ENCODE measurements at regions not wholly inside any gene's neighbourhood (a gene's known extent, or its start where the extent isn't known, plus 50 kb on each side); places are given as distances from the start of the nearest gene placed in this dataset.
"Not testable (repeated sequence)": the region's sequence is repeated elsewhere in the genome, so short reads cannot be mapped to it uniquely, and the experiment has no call there.

DNA sequence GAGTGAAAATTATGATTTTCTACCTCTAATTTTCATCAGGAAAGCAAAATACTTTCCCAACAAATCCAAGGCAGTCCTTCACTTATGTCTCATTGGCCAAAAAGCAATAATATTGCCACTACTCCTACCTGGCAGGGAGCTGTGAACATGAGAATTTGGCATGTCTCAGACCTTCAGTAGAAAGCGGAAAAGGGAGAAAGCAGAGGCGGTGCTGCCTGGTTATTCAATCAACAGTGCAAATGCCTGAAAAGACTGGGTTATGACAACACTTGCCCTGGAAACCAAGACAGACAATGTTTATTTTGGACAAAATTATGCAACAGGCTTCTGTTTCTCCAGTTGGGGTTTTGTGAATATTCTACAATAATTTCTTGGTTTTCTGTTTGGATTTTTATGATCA lies 194.4 kb downstream of the TAF11L14 start:
- DNase-seq (ENCODE audit: low spot score): no peak

DNA sequence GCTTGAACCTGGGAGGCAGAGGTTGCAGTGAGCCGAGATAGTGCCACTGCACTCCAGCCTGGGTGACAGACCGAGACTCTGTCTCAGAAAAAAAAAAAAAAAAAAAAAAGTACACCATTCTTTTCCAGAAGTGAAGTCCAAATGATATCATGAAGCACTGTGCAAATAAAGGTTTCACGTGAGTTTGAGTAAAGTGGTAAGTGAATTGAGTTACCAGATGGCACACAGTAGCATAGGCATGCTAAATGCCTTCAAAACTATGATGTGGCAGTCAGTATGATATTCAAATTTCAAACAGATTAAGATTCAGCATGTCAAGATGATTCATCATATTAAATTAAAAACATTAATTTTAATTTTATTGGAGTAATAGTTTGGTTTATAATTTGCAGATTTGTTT lies 195.2 kb downstream of the TAF11L14 start:
- DNase-seq (ENCODE audit: low spot score): no peak

DNA sequence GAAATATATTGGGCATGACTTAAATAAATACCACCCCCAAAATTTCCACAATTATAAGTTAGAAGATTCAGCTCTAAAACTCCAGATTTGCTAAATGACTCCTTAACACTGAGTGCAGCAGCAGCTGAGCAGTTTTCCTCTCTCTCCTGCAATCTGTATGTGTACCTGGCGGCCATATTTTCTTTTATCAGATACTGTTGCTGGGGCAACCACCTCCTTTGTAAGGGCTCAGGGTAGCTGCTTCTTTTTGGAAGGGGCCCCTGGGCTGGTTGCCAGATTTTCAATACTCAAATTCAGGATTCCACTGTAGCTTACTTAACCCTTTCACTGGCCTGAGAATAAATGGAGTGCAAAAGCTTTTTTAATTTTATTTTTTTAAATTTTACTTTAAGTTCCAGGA lies 197.0 kb downstream of the TAF11L14 start:
- DNase-seq (ENCODE audit: low spot score): no peak

DNA sequence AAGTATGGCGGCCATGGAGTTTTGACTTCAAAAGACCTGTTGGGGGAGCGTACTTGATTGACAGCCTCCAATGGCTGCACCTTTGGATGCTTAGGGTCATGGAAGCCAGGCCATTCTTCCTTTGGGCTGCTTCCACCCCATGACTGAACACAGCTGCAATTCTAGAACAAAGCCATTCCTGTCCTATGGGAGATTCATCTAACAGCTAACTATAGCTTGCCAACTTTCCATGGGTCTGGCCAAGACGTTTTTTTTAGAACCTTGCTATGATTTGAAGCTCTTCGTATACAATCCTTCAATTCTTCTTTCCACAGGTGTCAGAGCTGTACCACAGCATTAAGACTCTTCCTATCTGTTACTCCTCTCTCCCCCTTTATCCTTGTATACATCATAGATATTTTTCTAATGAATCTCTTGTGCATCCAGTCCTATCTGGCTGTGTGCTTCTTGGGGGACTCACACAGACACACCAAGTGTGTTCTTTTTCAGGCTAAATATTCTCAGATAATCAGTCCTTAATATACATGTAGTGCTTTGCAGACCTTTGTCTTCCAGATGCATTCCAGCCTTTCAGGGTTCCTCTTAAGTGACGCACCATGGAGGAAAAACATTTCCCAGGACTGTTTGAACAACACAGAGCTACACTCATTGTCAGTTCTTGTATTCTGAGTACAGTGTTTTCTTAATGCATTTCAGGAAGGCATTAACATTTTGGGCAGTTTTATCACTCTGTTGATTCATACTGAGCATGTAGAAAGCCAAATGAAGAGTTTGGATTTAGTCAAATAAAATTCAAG lies 198.9 kb downstream of the TAF11L14 start:
- no peak for DNase-seq (ENCODE audit: low spot score)

DNA sequence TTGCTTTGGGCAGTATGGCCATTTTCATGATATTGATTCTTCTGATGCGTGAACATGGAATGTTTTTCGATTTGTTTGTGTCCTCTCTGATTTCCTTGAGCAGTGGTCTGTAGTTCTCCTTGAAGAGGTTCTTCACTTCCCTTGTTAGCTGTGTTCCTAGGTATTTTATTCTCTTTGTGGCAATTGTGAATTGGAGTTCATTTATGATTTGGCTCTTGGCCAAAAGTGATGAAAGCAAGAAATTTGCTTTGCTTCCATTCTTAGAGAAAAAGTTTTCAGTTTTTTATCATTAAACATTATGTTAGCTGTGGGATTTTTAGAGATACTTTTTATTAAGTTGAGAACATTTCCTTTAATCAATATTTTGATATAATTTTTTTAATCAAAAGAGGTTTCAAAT lies 203.5 kb downstream of the TAF11L14 start:
- no peak for DNase-seq (ENCODE audit: low spot score)

DNA sequence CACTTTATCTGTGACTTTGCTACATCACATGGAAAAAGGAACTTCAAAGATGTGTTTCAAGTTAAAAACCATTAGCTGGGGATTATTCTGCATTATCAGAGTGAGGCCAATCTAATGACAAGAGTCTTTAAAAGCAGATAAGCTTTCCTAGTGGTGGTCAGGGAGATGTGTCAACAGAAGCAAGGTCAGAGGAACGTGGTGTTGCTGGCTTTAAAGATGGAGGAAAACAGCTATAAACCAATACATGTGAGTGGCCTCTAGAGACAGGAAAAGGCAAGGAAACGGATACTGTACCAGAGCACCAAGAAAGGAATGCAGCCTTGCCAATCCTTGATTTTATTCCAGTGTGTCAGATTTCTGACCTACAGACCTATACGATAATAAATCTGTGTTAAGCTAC lies 204.2 kb downstream of the TAF11L14 start:
- no peak for DNase-seq (ENCODE audit: low spot score)

DNA sequence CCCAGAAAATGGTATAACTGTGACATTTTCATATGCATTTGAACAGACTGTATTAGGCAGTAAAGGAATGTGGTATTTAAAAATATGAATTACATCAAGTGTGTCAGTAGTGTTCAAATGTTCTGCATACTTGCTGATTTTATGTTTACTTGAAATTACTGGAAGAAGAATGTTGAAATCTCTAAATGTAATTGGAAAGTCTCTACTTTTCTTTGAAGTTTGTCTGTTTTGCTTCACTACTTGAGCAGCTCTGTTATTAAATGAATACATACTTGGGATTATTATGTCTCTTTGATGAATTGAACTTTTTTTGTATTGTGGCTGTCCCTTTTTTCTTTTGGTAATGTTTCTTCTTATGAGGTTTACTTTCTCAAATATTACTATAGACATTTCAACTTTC lies 205.6 kb downstream of the TAF11L14 start:
- no peak for DNase-seq (ENCODE audit: low spot score)

DNA sequence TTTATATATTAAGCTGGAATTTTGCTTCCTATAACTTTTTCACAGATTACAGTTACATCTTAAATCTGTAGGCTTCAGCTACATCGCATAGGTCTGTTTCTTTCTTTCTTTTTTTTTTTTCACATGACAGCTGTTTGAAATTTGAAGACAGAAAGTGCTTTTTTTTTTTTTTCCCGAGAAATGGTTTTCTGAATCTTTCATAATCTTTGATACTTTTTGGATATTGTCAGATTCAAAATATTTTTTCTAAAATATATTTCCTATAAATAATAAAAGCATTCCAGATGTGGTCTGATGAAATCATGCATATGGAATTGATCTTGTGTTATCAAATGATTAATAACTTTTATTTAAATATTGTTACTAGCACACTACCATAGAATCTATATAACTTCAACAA lies 212.2 kb downstream of the TAF11L14 start:
- no peak for DNase-seq (ENCODE audit: low spot score)

DNA sequence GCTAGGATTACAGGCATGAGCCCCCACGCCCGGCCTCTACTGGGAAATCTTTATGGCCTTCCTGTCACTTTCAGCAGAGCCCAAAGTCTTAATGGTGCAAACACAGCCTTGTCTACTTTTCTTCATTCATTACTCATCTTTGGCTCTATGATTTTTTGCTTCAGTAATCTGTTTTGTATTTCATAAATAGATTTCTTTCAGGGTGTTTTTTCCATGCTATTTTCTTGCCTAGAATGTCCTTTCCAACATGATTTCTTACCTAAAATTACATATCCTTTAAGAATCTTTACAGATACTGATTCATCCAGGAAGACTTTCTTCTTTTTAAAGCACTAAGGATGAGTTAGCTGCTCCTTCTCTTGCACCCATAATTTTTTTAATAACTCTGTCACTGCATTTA lies 213.0 kb downstream of the TAF11L14 start:
- no peak for DNase-seq (ENCODE audit: low spot score)

DNA sequence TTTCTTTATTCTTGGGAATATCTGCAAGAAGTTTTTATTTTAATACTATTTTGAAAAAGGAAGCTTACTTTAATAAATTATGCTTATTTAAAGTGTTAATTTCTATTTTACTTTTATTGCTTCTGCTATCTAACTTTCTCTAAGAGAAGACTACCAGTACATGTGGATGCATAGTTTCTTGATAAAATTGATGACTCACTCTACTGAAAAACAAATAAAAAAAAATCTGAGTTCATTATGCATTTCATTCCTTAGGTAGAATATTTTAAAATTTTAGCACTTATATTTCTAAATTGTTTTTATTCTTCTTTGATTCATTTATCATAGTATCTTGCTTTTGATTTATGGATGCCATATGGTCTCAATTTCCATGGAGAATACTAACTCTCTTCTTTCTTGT lies 217.9 kb downstream of the TAF11L14 start:
- no peak for DNase-seq (ENCODE audit: low spot score)

DNA sequence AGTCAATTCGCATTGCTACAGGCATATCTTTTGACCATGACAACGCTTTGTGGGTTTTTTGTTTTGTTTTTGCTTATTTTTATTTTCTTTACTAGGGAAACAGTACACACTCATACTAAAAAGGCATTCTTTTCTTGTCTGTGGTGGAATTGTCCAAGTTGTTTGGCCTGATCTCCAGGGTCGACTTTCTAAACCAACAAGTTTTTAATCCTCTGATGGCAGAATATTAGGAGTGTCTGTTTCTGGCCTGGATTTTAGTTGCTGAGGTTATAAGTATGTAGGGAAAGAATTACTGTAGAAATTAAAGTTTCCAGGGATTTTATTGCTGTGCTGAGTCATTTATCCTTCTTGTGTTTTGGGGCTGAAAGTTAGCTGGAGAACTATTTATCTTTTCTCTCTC lies 218.5 kb downstream of the TAF11L14 start:
- DNase-seq (ENCODE audit: low spot score): no peak

DNA sequence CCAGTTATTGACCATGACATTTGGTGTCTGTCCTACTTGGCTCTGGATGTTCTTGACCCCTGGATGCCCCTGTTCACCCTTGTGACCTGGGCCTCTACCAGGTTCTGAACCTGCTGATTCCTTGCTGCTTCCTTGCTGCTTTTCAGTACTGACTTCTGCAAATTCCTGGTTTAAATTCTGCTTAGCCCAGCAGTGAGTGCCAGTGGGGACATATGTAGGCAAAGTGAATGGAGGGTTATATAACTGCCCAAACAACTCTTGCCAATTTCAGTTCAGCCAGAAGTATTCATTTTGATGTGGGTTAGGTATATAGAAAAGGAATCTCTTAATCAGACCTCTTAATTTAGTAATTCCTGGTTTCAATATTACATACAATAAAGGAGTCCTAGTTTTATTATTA lies 220.6 kb downstream of the TAF11L14 start:
- no peak for DNase-seq (ENCODE audit: low spot score)

DNA sequence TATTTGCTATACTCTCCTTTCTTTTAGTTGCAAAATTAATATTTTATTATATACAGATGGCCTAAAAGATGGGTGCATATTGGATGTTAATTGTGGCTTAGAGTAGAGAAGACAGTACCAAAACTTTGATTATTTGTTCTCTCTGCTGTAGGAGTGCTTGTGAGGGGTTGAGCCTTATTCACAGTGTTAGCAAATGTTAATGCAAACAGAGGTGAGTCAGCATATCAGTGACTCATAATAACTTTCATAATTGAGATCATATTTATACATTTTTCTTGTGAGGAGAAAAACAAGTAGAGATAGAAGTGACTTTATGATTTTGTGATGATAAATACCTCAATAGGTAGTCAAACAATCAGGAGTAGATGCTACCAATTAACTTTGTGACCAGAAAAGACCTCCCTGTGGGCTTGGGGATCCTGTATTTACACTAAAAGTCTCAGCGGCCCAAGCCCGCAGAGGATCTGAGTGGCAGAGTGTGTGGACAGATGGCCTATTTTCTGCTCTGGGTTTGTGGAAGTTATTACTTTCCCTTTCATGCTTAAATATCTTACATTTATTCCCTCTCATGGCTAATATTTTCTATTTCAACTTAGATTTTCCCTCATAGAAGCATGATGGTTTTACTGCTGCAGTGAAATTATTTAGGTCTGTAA lies 226.5 kb downstream of the TAF11L14 start:
- DNase-seq (ENCODE audit: low spot score): no peak

DNA sequence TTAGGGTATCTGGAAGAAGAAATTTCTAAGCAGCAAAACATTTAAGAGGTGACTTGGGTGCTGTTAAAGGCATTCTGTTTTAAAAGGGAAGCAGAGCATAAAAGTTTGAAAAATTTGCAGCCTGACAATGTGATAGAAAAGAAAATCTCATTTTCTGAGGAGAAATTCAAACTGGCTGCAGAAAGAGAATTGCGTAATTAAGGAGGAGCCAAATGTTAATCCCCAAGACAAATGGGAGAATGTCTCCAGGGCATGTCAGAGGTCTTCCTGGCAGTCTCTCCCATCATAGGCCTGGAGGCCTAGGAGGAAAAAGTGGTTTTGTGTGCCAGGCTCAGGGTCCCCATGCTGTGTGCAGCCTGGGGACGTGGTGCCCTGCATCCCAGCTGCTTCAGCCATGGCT lies 230.6 kb downstream of the TAF11L14 start:
- not testable (repeated sequence) for DNase-seq (ENCODE audit: low spot score)

DNA sequence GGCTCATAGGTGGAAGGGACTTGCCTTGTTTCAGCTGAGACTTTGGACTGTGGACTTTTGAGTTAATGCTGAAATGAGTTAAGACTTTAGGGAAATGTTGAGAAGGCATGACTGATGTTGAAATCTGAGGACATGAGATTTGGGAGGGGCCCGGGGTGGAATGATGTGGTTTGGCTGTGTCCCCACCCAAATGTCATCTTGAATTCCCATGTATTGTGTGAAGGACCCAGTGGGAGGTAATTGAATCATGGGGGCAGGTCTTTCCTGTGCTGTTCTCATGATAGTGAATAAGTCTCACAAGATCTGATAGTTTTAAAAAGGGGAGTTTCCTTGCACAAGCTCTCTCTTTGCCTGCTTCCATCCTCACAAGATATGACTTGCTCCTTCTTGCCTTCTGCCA lies 231.7 kb downstream of the TAF11L14 start:
- not testable (repeated sequence) for DNase-seq (ENCODE audit: low spot score)

DNA sequence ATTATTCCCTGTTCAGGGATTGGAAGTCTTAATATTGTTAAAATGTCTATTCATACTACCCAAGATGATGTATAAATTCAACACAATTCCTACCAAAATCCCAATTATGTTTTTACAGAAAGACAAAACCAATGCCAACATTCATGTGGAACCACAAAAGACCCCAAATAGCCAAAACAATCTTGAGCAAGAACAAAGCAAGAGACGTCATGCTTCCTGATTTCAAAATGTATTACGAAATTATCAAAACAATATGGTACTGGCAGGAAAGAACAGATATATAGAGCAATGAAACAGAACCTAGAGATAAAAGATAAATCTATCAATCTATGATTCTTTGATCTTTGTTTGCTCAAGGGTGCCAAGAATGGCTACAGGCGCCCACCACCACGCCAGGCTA lies 237.9 kb downstream of the TAF11L14 start:
- DNase-seq (ENCODE audit: low spot score): no peak

DNA sequence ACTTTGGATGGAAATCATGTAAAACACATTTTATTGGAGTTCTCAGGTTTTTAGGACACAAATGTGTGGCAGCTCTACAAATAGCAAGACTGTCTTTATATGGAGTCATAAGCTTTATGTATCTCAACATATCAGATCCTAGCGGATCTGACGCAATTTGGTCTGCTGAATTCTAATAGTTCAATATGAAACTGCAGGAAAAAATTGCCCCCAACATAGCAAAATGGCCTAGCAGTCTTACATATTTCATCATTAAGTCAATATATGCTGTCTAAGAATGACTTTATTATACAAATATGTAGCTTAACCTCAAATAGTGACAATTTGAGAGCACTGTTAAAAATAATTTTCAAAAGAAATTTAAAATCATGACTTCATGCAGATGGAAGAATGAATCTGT lies 244.3 kb downstream of the TAF11L14 start:
- no peak for DNase-seq (ENCODE audit: low spot score)

DNA sequence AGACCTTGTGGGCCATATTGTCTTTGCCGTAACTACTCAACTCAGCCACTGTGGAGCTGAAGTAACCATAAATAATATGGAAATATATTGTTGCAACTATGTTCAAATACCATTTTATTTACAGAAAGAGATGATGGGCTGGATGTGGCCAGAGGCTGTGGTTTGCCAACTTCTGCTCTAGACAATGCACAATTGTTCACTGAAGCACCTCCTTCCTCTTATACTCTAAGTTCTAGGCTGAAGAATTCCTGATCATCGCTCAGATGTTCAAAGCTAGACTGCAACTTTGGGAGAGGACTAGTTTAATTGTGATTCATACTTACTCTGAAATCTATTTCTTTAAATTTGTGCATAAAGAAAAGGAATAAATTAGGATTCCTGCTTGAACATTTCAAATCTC lies 245.0 kb downstream of the TAF11L14 start:
- DNase-seq (ENCODE audit: low spot score): no peak

DNA sequence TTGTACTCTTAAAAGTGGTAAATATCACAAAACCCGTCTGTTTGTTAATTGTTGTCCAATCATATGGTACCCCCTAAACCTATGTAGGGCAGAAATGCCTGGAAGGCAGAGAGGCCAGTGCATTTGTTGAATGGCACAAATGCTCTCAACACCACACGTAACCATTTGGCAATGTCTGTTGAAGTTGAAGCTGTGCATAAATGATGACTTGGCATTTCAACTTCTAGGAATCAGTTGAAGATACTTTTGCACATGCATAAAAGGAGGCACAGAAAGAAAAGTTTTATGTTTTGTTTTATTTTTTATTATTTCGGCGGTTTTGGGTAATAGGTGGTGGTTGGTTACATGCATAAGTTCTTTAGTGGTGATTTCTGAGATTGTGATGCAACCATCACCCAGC lies 246.6 kb downstream of the TAF11L14 start:
- DNase-seq (ENCODE audit: low spot score): no peak

DNA sequence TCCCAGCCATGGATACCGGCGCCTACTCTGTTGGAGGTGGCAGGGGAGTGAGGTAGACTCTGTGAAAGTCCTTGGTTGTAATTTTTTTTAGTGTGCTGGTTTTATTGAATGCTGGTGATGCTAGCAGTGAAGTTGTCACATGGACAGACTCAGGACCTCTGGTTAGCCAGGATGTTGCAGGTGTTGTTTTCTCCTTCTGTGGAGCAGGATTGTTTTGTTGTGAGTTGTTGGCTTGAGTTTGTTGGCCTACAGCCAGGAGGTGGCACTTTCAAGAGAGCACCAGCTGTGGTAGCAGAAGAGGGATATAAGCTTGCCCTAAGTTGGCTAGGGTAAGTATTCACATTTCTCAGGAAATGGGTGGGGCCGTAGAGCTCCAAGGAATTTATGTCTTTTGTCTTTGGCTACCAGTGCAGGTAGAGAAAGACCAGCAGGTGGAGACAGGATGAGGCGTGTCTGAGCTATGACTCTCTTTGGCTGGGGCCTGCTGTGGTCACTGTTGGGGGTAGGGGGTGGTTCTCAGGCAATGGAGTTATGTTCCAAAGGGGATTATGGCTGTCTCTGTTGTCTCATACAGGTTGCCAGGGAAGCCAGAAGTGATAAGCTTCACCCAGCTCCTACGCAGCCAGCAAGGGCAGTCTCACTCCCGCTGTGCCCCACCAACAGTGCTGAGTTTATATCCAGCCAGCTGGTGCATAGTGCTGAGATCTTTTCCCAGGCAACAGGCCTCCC lies 248.7 kb downstream of the TAF11L14 start:
- no peak for DNase-seq (ENCODE audit: low spot score)

DNA sequence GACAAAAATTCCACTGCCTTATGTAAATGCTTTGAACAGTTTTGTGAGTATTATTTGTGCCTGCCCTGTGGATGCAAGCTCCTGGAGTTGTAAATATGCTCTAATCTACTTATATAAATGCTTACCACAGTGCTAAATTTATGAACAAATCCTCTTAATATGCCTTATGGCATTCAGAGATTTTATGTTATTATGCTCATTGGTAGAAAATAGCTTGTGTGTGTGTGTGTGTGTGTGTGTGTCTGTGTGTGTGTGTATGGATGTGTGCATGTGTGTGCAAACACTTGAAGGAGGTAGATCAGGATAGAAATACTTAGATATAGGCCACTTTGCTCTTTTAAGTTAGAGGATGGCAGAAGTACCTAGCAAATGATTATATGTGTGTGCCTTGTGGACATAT lies 253.9 kb downstream of the TAF11L14 start:
- DNase-seq (ENCODE audit: low spot score): no peak

DNA sequence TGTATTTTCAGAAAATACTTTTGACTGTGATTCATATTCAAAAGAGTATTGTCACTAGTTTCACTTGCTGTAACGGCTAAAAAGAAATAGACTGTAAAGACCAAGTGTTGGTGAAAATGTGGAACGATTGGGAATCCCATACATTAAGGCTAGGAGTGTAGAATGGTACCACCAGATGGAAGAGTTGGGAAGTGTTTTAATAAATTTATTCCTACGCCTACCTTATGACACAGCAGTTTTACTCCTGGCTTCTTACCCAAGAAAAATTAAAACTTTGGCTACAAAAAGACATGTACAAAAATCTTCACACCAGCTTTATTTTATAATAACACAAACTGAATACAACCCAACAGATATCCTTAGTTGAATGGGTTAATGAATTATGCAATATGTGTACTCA lies 256.2 kb downstream of the TAF11L14 start:
- DNase-seq (ENCODE audit: low spot score): no peak

DNA sequence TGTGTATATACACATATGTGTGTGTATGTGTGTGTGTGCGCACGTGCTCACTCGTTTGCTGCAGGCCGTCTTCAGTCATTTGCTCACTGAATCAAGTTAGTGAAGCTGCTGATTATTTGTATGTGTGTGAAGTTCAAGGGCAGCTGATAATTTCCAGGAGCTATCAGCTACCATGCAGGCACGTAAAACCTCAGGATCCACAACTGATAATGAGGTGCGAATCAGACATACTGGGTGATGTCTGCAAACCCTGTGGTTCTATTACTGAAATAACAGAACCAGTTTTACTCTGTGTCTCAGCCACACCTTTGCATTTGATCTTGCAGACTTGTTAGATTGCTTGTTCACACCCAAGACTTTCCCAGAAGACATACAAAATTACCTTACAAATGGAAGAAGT lies 257.6 kb downstream of the TAF11L14 start:
- no peak for DNase-seq (ENCODE audit: low spot score)

Data from HuH-7 (cell line).